ENCODE measurements at regions not wholly inside any gene's neighbourhood (a gene's known extent, or its start where the extent isn't known, plus 50 kb on each side); places are given as distances from the start of the nearest gene placed in this dataset.

DNA sequence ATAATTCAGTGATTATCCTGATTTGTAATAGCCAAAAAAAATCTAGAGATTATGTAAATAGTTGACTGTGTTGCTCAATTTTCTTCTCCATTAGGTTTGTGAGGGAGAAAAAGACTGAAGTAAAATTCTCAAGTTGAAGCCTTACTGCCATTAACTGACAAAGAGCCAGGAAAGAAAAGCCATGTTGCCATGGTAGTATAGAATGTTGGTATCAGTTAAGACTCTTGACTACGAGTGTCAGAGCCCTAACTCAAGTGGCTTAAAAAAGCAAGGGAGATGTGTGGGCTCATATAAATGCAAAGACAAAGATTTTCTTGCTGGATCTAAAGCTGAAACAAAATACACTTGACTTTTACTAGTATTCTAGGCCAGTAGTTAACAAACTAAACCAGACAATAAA lies 571.7 kb downstream of the KCTD16 start:
- CTCF ChIA-PET (ENCODE audit: low intra/inter-chr PET ratio), result no interaction called here
- 0% methylated on average over 1 of the region's 1 CpG for WGBS (ENCODE audit: insufficient coverage, low coverage, missing lambda C conversion rate)
- Histone ChIP-seq H3K4me2 (ENCODE audit: insufficient read depth, low read length) (no peak overlapping the region), H3K36me3 (ENCODE audit: control insufficient read depth, insufficient read depth, low read length) (no peaks in the 10 kb centered on the region), H3K9me3 (replicated peaks; ENCODE audit: control insufficient read depth, insufficient read depth, low read depth, low read length) (no peaks in the 10 kb centered on the region), H3K4me1 (replicated peaks in 1 of 2; ENCODE audit: control insufficient read depth in 2 of 2, insufficient read depth in 2 of 2, low read length in 2 of 2) (no peaks in the 10 kb centered on the region), H3K4me3 (no peak overlapping the region), H2AFZ (ENCODE audit: low read depth, low read length) (no peak overlapping the region), H3K27me3 (ENCODE audit: control insufficient read depth in 2 of 2, insufficient read depth in 2 of 2, low read length in 2 of 2) (no peaks in the 10 kb centered on the region), H3K9me1 (ENCODE audit: control insufficient read depth, insufficient read depth, low read length) (no peaks in the 10 kb centered on the region), H3K27ac (ENCODE audit: extremely low read depth, low read depth, low read length) (no peak overlapping the region), H3K79me2 (ENCODE audit: control insufficient read depth, insufficient read depth, low read length) (no peaks in the 10 kb centered on the region), H3K9ac (ENCODE audit: insufficient read depth in 1 of 2, low read depth in 2 of 2, low read length in 2 of 2) (no peak overlapping the region), H4K20me1 (replicated peaks; ENCODE audit: control insufficient read depth, insufficient read depth, low read length) (no peaks in the 10 kb centered on the region)
- DNase-seq (ENCODE audit: extremely low read depth in 1 of 4, low spot score in 3 of 4), result no peak
- TF ChIP-seq, protein P1, sequence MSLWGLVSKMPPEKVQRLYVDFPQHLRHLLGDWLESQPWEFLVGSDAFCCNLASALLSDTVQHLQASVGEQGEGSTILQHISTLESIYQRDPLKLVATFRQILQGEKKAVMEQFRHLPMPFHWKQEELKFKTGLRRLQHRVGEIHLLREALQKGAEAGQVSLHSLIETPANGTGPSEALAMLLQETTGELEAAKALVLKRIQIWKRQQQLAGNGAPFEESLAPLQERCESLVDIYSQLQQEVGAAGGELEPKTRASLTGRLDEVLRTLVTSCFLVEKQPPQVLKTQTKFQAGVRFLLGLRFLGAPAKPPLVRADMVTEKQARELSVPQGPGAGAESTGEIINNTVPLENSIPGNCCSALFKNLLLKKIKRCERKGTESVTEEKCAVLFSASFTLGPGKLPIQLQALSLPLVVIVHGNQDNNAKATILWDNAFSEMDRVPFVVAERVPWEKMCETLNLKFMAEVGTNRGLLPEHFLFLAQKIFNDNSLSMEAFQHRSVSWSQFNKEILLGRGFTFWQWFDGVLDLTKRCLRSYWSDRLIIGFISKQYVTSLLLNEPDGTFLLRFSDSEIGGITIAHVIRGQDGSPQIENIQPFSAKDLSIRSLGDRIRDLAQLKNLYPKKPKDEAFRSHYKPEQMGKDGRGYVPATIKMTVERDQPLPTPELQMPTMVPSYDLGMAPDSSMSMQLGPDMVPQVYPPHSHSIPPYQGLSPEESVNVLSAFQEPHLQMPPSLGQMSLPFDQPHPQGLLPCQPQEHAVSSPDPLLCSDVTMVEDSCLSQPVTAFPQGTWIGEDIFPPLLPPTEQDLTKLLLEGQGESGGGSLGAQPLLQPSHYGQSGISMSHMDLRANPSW (CRISPR knock-in tag; IDR thresholded peaks at IDR 0.05), result no peak
- ATAC-seq, result no peak
- no peak for FAIRE-seq
- no TSS peak for BruUV-seq (replicated peaks)
- POLR2A ChIA-PET, result no interaction called here
- intact Hi-C loops (cut with micrococcal nuclease), result no loop called here
- in situ Hi-C loops (cut with MboI), result no loop called here

DNA sequence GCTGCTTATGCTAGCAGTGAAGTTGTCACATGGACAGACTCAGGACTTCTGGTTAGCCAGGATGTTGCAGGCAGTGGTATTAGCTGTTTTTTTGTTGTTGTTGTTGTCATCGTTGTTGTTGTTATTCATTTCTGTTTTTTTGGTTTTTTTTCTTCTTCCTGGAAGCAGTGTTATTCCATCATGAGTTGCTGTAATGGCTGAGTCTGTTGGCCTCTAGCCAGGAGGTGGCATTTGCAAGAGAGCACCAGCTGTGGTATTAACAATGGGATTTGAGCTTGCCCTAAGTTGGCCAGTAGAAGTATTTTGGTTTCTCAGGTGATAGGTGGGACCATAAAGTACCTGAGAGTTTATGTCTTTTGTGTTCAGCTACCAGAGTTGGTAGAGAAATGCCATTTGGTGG lies 561.1 kb downstream of the KCTD16 start:
- TF ChIP-seq ATF7 (IDR thresholded peaks at IDR 0.05) (no peak), SIRT6 (IDR thresholded peaks at IDR 0.05; ENCODE audit: low read depth, low read length) (no peak), GATAD2B (IDR thresholded peaks at IDR 0.05; ENCODE audit: borderline replicate concordance) (no peak), NR4A1 (CRISPR knock-in tag; IDR thresholded peaks at IDR 0.05) (no peak), NR4A1 (tag; IDR thresholded peaks at IDR 0.05) (no peak)
- H3K9ac ChIP-seq (ENCODE audit: insufficient read depth in 1 of 2, low read depth in 2 of 2, low read length in 2 of 2), result no peak overlapping the region
- ChIA-PET POLR2A (no interaction called here), CTCF (ENCODE audit: low intra/inter-chr PET ratio) (no interaction called here)
- H3K27me3 ChIP-seq (ENCODE audit: control insufficient read depth in 2 of 2, insufficient read depth in 2 of 2, low read length in 2 of 2), result no peaks in the 10 kb centered on the region
- no peak for ATAC-seq
- WGBS (ENCODE audit: insufficient coverage, low coverage, missing lambda C conversion rate), result 0% methylated on average over 1 of the region's 1 CpG
- H3K9me1 ChIP-seq (ENCODE audit: control insufficient read depth, insufficient read depth, low read length), result no peaks in the 10 kb centered on the region
- H3K79me2 ChIP-seq (ENCODE audit: control insufficient read depth, insufficient read depth, low read length), result no peaks in the 10 kb centered on the region
- no peak for FAIRE-seq
- no peak overlapping the region for H3K27ac ChIP-seq (ENCODE audit: extremely low read depth, low read depth, low read length)
- BruUV-seq (replicated peaks), result no TSS peak
- no peaks in the 10 kb centered on the region for H3K36me3 ChIP-seq (ENCODE audit: control insufficient read depth, insufficient read depth, low read length)
- H3K4me1 ChIP-seq (replicated peaks in 1 of 2; ENCODE audit: control insufficient read depth in 2 of 2, insufficient read depth in 2 of 2, low read length in 2 of 2), result no peaks in the 10 kb centered on the region
- no peak overlapping the region for H3K4me3 ChIP-seq
- no peak overlapping the region for H3K4me2 ChIP-seq (ENCODE audit: insufficient read depth, low read length)
- H3K9me3 ChIP-seq (replicated peaks; ENCODE audit: control insufficient read depth, insufficient read depth, low read depth, low read length), result no peaks in the 10 kb centered on the region
- H2AFZ ChIP-seq (ENCODE audit: low read depth, low read length), result no peak overlapping the region
- H4K20me1 ChIP-seq (replicated peaks; ENCODE audit: control insufficient read depth, insufficient read depth, low read length), result no peaks in the 10 kb centered on the region
- intact Hi-C loops (cut with micrococcal nuclease), result no loop called here
- in situ Hi-C loops (cut with MboI), result no loop called here
- no peak for DNase-seq (ENCODE audit: extremely low read depth in 1 of 4, low spot score in 3 of 4)

Data from K562 (cell line).